Upper lobe of left lung (tissue), 6 donors: ENCODE measurements at regions not wholly inside any gene's neighbourhood (a gene's known extent, or its start where the extent isn't known, plus 50 kb on each side); places are given as distances from the start of the nearest gene placed in this dataset.

ENCODE experiments used
- ATAC-seq, 2 donors: fragments of 200-7000 bp; cut with Tn5 transposase; one replicate each; pipeline ENCODE4 v1.9.1; 2022; ENCODE audit warnings: mild to moderate bottlenecking in 2 of 2, moderate library complexity in 2 of 2; ENCODE audit not compliant: low FRiP score in 2 of 2
- DNase-seq, 2 donors: peaks; one replicate each; pipeline ENCODE4 v3.0.0-alpha.2; 2019 to 2020
- H3K27ac ChIP-seq, 4 donors: fragments of 200-600 bp; sonication (generic); one replicate each; pipeline ENCODE4 v1.5.1; 2016 to 2019
- H3K27me3 ChIP-seq, 4 donors: fragments of 200-600 bp; sonication (generic); one replicate each; pipeline ENCODE4 v1.5.1; 2017 to 2019
- H3K36me3 ChIP-seq, 4 donors: fragments of 200-600 bp; sonication (generic); one replicate each; pipeline ENCODE4 v1.5.1; 2016 to 2019
- H3K4me1 ChIP-seq, 4 donors: fragments of 200-600 bp; sonication (generic); one replicate each; pipeline ENCODE4 v1.5.1; 2018 to 2019
- H3K4me3 ChIP-seq, 4 donors: fragments of 200-600 bp; sonication (generic); one replicate each; pipeline ENCODE4 v1.5.1; 2017 to 2019; ENCODE audit warnings: mild to moderate bottlenecking in 2 of 4, moderate library complexity in 1 of 4
- H3K9me3 ChIP-seq, 4 donors: fragments of 200-600 bp; sonication (generic); one replicate each; pipeline ENCODE4 v1.5.1; 2018 to 2019
- CTCF ChIP-seq, 6 experiments: fragments of 450-650 bp in 4 of 6; fragments of 200-600 bp in 2 of 6; sonication (generic) in 2 of 6; IDR thresholded peaks; one replicate each; pipeline ENCODE4 v1.5.1; 2016 to 2019; ENCODE audit warnings: antibody characterized with exemption in 6 of 6
- EP300 ChIP-seq, 4 donors: sonication (generic); formaldehyde crosslinking; IDR thresholded peaks; one replicate each; pipeline ENCODE4 v1.5.1; 2017; ENCODE audit warnings: antibody characterized with exemption in 4 of 4, control low read depth in 2 of 4
- POLR2A ChIP-seq, 4 donors: fragments of 450-650 bp; IDR thresholded peaks; one replicate each; pipeline ENCODE4 v1.5.1; 2016 to 2017; ENCODE audit warnings: antibody characterized with exemption in 4 of 4, mild to moderate bottlenecking in 2 of 4
- POLR2AphosphoS5 ChIP-seq, 2 donors: sonication (generic); formaldehyde crosslinking; IDR thresholded peaks; one replicate each; pipeline ENCODE4 v1.5.1; 2017; ENCODE audit warnings: antibody characterized with exemption in 2 of 2
- WGBS, 2 donors: methylation state at CpG; one replicate each; pipeline ENCODE4 v1.1.5; 2017 to 2018; 5-methylcytosine and 5-hydroxymethylcytosine counted together
- donor health status: DM: no; HTN: no; CAD: no; lungs with moderate emphysema.
- donor health status: DM: no; HTN: yes; CAD: no; lungs with severe emphysema.

- no peak for TF ChIP-seq CTCF (IDR thresholded peaks at IDR 0.05)
- 86 to 91% methylated on average over 2 of the region's 2 CpGs for WGBS, 2 donors
- H3K27me3 ChIP-seq: no peaks in the 10 kb centered on the region
- peak overlapping the region in 2 of 4 donors; percentile 78 to 80 for H3K27ac ChIP-seq
- DNase-seq: no peak
- H3K9me3 ChIP-seq: no peaks in the 10 kb centered on the region
- no peak for ATAC-seq
- H3K4me3 ChIP-seq: no peak overlapping the region
- no peaks in the 10 kb centered on the region for H3K36me3 ChIP-seq
- peaks cover 4 to 13% (median 8%) of the 10 kb centered on the region in 4 donors for H3K4me1 ChIP-seq
Observed at GRCh38 chr1:226800763-226801380, 61.8 kb upstream of the ITPKB start.

DNA sequence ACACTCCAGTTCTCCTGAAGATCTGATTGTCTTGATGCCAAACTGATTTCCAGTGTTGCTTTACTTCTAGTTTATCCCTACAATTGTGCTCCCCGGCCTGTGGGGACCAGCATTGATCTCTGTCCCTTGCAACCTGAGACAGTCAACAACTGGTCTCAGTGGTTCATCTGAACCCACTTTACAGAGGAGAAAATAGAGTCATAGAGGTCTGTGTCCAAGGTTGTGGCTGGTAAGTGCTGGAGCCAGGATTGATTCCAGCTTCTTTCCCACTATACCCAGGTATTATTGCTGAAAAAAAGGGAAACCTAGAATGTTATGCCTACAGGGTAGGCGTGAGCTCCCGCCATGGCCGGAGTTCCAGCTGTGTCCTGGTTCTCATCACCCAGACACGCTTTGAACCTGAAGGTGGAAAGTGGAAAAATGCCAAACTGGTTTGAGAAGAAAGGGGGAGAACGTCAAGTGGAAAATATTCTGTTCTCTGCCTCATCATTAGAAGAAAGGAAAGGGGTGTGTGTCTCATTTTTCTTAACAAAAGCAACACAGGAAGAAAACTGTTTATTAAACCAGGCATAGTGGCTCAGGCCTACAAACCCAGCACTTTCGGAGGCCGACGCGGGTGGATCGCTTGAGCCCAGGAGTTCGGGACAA lies 60.7 kb upstream of the ITPKB start:
- DNase-seq: no peak
- TF ChIP-seq POLR2AphosphoS5 (IDR thresholded peaks at IDR 0.05) (peak; percentile 5 to 36), CTCF (IDR thresholded peaks at IDR 0.05) (no peak), POLR2A (IDR thresholded peaks at IDR 0.05) (no peak), EP300 (IDR thresholded peaks at IDR 0.05) (no peak)
- no peaks in the 10 kb centered on the region for H3K9me3 ChIP-seq
- ATAC-seq: no peak
- WGBS, 2 donors: 57 to 70% methylated on average over 12 of the region's 12 CpGs
- no peaks in the 10 kb centered on the region for H3K36me3 ChIP-seq
- peak overlapping the region; percentile 20 to 80 (median 76) for H3K27ac ChIP-seq
- peaks cover 4 to 13% (median 8%) of the 10 kb centered on the region in 4 donors for H3K4me1 ChIP-seq
- no peaks in the 10 kb centered on the region for H3K27me3 ChIP-seq
- no peak overlapping the region for H3K4me3 ChIP-seq

DNA sequence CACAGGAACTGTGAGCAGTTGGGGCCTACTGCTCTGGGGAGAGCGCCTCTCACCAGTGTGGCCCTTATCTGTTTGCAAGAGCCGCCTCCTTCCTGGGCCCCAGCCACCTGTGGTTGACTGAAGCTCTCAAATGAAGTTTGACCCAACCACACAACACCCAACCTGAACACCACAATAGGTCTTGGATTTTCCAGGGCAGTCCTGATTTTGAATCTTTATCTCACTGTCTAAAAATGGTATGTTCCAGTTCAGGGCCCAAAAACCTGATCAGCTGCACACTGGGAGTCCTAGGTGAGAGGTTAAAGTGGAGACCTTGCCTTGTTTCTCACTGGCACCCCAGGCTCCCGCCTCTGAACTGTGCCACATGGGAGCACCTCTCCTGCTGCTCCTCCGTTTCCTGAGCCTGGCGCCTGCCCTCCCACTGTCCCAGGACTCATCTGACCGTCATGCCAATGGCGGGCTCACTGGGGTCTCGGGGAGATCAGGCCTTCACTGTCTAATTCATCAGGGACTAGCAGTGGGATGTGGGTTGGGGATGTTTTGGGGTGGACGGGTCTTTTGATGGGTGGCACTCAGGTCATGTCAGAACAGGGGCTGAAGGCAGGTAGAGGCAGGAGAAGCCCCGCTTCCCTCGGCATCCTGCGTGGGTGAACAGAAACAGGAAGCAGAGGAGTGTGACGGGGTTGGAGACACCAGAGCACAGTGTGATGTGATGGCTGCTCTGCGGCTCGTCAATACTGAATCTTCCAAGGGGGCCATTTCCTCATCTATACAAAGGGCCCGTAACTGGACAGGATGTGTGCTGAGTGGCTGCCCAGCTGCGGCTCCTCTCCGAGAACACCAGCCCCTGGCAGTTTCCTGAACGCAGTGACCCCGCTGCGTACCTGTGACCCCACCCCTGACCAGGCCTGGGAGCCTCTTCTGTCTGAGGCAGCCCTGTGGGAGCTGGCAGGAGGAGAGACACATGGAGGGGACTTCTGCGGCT lies 59.6 kb upstream of the ITPKB start:
- no peaks in the 10 kb centered on the region for H3K36me3 ChIP-seq
- TF ChIP-seq CTCF (IDR thresholded peaks at IDR 0.05) (no peak), POLR2A (IDR thresholded peaks at IDR 0.05) (no peak), POLR2AphosphoS5 (IDR thresholded peaks at IDR 0.05) (peak; percentile 43 to 49), EP300 (IDR thresholded peaks at IDR 0.05) (peak in 1 of 4 donors; percentile 43)
- DNase-seq (peak in 1 of 2 donors; percentile 41), ATAC-seq (peak; percentile 44 to 58)
- no peaks in the 10 kb centered on the region for H3K9me3 ChIP-seq
- no peak overlapping the region for H3K4me3 ChIP-seq
- H3K4me1 ChIP-seq: peaks cover 4 to 13% (median 8%) of the 10 kb centered on the region in 4 donors
- H3K27me3 ChIP-seq: no peaks in the 10 kb centered on the region
- WGBS, 2 donors: 73 to 74% methylated on average over 17 to 21 of the region's 22 CpGs
- H3K27ac ChIP-seq: peak overlapping the region; percentile 20 to 80 (median 76)

GRCh38 chr1:226797151-226797550 lies 58.1 kb upstream of the ITPKB start:
- Histone ChIP-seq H3K4me3 (no peak overlapping the region), H3K27ac (no peak overlapping the region), H3K36me3 (no peaks in the 10 kb centered on the region), H3K27me3 (no peaks in the 10 kb centered on the region), H3K4me1 (peaks cover 4 to 13% (median 8%) of the 10 kb centered on the region in 4 donors), H3K9me3 (no peaks in the 10 kb centered on the region)
- ATAC-seq (no peak), DNase-seq (no peak)
- 91 to 96% methylated on average over 5 of the region's 5 CpGs for WGBS, 2 donors
- TF ChIP-seq POLR2A (IDR thresholded peaks at IDR 0.05) (no peak), CTCF (IDR thresholded peaks at IDR 0.05) (no peak), EP300 (IDR thresholded peaks at IDR 0.05) (no peak), POLR2AphosphoS5 (IDR thresholded peaks at IDR 0.05) (no peak)
